ENCODE measurements at regions not wholly inside any gene's neighbourhood (a gene's known extent, or its start where the extent isn't known, plus 50 kb on each side); places are given as distances from the start of the nearest gene placed in this dataset.

- DNase-seq (ENCODE audit: low read depth), result no peak
- H3K4me3 ChIP-seq (ENCODE audit: low read depth, low read length), result no peak overlapping the region
Measured at GRCh38 chr10:3306050-3306449, 133.5 kb upstream of the PITRM1 start.

GRCh38 chr10:3295582-3296151 lies 123.1 kb upstream of the PITRM1 start:
- no peak overlapping the region for H3K4me3 ChIP-seq (ENCODE audit: low read depth, low read length)
- DNase-seq (ENCODE audit: low read depth), result no peak
- TF ChIP-seq CTCF (IDR thresholded peaks at IDR 0.05; ENCODE audit: insufficient read depth, low read depth, low read length), result no peak

More at GRCh38 chr10:3306050-3306449, 133.5 kb upstream of the PITRM1 start:
- TF ChIP-seq CTCF (IDR thresholded peaks at IDR 0.05; ENCODE audit: insufficient read depth, low read depth, low read length), result no peak

GRCh38 chr10:3294919-3295581 lies 122.5 kb upstream of the PITRM1 start:
- TF ChIP-seq CTCF (IDR thresholded peaks at IDR 0.05; ENCODE audit: insufficient read depth, low read depth, low read length), result no peak
- DNase-seq (ENCODE audit: low read depth), result no peak
- no peak overlapping the region for H3K4me3 ChIP-seq (ENCODE audit: low read depth, low read length)

GRCh38 chr10:3293581-3294431 lies 121.2 kb upstream of the PITRM1 start:
- TF ChIP-seq CTCF (IDR thresholded peaks at IDR 0.05; ENCODE audit: insufficient read depth, low read depth, low read length), result no peak
- H3K4me3 ChIP-seq (ENCODE audit: low read depth, low read length), result no peak overlapping the region
- DNase-seq (ENCODE audit: low read depth), result peak; percentile 57

GRCh38 chr10:3292636-3293035 lies 120.1 kb upstream of the PITRM1 start:
- DNase-seq (ENCODE audit: low read depth), result peak; percentile 92
- no peak overlapping the region for H3K4me3 ChIP-seq (ENCODE audit: low read depth, low read length)
- no peak for TF ChIP-seq CTCF (IDR thresholded peaks at IDR 0.05; ENCODE audit: insufficient read depth, low read depth, low read length)

- H3K4me3 ChIP-seq (ENCODE audit: low read depth, low read length), result no peak overlapping the region
- TF ChIP-seq CTCF (IDR thresholded peaks at IDR 0.05; ENCODE audit: insufficient read depth, low read depth, low read length), result no peak
- DNase-seq (ENCODE audit: low read depth), result no peak
Measured at GRCh38 chr10:3290550-3290949, 118.0 kb upstream of the PITRM1 start.

Measured in fibroblast of villous mesenchyme (primary cell).